Stimulated activated CD8-positive, alpha-beta memory T cell treated with anti-CD3 and anti-CD28 coated beads, Interleukin-15, amount 100 ng/mL, for 4 hours (primary cell): ENCODE measurements at regions not wholly inside any gene's neighbourhood (a gene's known extent, or its start where the extent isn't known, plus 50 kb on each side); places are given as distances from the start of the nearest gene placed in this dataset.
"Not testable (repeated sequence)": the region's sequence is repeated elsewhere in the genome, so short reads cannot be mapped to it uniquely, and the experiment has no call there.

Source experiments
- DNase-seq, 2 donors: peaks; one replicate each; pipeline ENCODE4 v3.0.0-alpha.2; 2020; ENCODE audit warnings: low read depth in 2 of 2

DNA sequence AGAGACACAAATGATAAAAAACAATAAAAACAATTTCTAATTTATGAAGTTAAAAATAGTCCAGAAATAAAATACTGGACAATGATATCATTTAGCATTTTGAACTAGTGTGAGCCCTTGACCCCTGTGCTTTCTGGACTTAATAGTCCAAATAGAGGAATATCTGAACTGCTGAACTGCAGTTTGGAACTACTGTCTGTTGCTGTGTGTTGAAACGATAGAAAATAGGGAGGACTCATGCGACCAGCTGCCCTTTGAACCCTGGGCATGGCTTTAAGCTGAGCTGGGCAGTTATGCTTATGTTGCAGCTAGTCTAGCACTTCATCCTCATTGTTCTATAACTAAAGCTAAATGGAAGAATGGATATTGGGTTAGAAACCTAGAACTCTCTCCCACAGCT, 99.5 kb downstream of the FMR1NB start:
- no peak for DNase-seq

DNA sequence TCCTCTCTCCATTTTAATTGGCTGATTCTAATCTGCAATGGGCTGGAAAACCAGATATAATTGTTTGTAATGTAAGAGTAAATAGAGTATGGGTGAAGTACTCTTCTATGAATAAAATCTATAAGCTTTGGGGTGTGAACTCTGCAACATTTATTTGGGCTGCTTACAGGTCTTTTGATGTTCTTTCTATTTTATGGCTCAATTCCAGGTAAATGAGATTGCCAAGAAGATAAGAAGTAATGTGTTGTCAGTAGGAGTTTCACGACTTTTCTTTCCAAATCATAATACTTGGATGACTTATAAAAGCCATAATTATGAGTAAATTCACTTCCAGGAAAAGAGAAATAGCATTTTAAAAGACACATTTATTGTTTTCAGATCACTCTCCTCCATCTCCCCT, 103.5 kb downstream of the FMR1NB start:
- DNase-seq = no peak

DNA sequence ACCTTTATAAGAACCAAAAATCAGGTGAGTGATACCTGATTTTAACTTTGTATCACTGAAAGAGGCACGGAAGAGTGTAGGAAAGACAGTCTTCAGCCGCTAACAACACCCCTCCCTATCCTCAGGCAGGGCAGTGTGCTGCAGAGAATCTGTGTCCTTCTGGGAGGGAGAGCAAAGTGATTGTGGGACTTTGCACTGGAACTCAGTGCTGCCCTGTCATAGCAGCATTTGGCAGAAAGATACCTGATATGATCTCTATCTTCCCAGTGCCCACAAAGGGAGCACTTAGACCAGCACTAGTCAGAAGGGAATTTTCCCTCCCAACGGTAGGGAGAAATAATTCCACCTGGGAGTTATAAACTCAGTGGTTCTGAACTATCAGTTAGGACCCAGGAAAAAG, 139.0 kb downstream of the FMR1NB start:
- DNase-seq = no peak

DNA sequence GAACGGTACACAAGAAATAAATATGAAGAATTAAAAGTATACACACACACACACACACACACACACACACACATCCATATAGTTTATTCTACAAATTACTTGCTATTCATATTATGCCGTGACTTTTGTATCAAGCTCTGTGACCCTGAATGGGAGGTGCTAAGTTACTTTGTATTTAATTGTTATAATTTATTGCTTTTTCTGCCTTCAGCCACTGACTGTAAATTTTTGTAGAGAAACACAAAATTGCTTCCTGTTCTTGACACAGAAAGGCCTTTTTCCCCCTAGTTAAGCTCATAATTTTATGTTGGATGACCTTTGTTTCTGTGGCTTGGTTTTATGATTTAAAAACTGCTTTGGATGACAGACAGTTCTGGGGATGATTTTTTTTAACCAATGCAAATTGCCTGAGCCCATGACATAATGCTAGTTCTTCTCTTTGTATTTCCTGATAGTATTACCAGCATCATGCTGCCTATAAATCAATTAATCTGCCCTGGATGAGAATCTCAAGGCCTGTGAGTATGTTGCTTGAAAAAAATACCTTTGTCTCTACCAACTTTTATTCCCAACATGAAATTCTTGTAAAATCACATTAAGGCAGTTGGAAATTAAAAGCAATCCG, 140.0 kb downstream of the FMR1NB start:
- DNase-seq = no peak

DNA sequence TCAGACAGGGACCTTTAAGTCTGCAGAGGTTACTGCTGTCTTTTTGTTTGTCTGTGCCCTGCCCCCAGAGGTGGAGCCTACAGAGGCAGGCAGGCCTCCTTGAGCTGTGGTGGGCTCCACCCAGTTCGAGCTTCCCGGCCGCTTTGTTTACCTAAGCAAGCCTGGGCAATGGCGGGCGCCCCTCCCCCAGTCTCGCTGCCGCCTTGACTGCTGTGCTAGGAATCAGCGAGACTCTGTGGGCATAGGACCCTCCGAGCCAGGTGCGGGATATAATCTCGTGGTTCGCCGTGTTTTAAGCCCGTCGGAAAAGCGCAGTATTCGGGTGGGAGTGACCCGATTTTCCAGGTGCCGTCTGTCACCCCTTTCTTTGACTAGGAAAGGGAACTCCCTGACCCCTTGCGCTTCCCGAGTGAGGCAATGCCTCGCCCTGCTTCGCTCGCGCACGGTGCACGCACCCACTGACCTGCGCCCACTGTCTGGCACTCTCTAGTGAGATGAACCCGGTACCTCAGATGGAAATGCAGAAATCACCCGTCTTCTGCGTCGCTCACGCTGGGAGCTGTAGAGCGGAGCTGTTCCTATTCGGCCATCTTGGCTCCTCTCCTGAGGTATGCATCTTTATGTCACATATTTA, 147.9 kb downstream of the FMR1NB start:
- not testable (repeated sequence) for DNase-seq

DNA sequence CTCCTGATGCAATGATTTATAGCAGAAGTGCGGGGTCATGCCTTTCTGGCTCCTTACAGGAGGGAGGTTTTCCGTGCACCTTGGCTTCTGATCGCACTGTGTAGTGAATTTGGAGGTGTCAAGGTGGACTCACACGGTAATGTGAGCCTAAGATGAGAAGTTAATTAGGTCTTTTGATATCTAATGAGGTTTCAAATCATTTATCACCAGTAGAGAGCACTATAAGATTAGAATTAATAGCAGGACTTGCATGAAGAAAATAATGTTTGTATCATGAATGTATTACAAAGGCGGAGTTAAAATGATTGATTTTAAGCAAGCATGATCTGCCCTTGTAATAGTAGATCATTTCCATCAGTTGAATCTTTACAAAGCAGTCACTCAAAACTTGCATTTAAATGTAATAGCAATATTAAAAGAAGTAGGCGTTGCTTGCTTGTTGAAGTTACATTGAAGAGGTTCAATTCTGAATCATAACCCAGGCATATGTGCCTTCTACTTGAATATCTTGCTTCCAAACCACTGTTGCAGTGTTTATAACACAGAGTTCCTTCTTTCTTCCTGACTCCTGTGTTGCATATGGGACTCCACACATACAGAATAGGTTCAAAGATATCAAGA, 152.1 kb downstream of the FMR1NB start:
- DNase-seq = no peak

DNA sequence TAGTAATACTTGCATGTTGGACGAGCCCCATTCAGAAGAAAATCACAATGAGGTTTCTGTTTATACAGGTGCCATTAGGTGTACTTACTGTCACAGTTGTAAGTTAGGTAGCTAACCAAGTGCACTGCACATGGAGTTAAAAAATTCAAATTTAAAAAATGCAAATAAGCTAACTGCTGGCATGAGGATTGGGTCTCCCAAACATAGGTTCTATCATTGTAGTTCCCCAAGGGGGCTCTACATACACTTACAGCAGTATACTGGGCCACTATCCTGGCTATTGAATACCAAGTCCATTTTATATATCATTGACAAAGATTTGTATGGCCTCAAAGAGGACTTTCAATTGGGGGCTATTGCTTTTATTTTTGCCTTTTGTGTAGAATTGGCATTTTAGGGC, 153.4 kb downstream of the FMR1NB start:
- DNase-seq = no peak

DNA sequence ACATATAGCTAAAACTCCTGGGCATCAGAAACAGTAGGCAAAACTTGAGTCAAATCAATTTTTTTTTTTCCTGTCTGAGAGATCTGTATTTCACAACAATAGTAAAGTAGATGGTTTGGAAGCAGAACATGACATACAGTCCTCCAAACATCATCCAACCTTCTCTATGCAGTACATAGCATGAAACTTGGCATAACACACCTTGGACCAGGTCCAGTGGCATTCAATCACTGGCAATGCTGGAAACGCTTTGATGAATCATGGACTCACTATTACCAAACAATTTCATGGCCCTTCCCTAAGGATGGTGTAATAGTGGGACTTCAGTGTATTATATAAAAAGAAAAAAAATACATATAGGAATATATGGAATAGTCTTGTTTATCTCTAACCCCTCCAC, 154.6 kb downstream of the FMR1NB start:
- no peak for DNase-seq

DNA sequence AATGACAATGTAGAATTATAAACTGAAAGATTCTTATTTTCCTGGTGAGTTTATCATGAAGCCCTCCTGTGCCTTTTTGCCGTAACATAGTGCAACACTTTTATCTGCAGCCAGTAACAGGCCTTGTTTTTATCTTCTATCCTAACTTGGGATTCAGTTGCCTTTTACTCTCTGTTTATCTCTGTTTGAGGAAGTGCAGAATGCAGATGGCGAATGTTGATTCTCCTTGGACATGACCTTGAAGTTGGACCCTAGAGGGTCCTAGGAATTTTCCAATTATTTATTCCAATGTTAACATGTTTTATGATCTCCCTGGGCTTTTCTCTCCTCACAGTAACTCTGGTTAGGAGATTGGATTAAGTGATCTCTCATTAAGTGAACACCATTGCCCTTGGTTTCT, 165.0 kb downstream of the FMR1NB start:
- no peak for DNase-seq

DNA sequence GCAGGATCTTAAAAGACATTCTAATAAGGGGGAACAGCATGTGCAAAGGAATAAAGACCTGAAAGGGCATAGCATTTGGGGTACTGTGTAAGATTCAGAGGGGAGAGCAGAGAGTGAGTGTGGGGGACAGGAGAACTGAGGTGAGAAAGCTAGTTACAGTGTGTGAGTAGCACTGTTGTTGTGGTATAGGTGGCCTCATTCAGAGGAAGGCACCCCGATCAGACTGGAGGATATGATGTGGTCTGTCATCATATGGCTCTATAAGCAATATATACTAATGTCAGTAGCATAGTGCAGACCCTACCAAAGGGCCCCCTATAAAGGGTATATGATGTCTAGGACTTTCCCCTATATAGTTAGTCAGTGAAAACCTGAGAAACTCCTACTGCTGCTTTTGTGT, 175.8 kb downstream of the FMR1NB start:
- DNase-seq = no peak

DNA sequence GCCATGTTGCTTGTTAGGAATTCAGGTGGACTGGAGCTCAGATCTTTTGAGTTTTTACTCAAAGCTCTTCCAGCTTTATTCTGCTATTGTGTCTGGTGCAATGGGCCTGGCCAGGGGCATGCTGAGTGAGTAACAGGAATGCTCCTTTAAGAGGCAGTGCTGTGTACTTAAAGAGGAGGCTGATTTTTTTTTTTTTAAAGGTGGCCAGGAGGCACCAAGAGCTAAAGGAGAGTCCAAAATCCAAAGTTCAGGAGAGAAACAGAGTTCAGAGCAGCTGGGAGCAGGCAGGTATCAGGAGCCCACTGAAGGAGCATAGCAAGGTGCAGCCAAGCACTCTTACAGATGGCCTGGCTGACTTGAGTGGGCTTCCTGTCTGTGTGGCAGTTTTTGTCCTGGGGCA, 178.7 kb downstream of the FMR1NB start:
- no peak for DNase-seq

DNA sequence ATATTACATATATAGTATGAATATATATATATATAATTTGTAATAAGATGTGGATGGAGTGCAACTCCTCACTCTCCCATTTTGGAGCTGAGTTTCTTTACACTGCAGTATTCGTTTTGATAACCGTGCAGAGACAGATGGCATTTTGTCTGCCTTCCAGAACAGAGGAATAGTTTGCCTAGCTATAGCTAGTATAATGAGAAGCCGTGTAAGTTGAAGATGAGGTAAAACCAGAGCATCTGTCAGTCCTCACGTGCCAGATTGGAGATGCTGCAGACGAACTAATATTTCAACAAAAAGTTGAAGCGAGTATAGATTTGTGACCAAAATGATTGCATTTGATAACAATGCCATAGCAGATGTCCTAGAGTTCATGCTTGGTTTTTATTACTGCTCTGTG, 180.6 kb downstream of the FMR1NB start:
- DNase-seq = no peak

DNA sequence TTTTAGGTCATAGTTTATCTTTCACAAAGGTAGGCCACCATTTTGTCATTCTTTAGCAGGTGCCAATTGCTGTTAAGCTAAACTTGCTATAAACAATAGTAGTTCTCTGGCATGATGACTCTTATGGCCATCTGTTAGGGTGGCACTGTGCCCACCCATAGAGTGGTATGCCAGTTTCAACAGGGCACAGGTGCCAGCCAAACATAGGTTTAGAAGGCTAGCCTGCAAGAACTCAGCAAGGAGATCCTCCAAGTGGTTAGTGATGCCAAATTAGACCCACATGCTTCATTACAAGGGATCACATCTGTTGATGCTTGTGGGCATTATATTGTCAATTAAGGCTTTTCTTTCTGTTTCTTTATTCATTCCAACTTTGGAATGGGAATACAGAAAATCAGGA, 204.5 kb downstream of the FMR1NB start:
- DNase-seq = no peak

DNA sequence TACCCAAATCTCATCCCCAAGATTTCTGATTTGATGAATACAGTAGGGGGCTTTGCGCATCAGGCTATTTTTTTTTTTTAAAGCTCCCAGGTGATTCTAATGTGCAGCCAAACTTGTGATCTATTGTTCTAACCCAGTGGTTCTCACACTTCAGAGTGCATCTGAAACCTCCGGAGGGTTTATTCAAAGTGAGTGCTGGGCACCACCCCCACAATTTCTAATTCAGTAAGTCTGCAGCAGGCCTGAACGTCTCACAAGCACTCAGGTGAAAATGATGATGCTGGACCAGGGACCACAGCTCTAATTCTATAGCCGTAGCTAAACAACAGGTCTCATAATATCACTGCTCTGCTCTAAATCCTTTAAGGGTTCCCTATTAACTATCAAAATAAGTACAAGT, 211.4 kb downstream of the FMR1NB start:
- no peak for DNase-seq

DNA sequence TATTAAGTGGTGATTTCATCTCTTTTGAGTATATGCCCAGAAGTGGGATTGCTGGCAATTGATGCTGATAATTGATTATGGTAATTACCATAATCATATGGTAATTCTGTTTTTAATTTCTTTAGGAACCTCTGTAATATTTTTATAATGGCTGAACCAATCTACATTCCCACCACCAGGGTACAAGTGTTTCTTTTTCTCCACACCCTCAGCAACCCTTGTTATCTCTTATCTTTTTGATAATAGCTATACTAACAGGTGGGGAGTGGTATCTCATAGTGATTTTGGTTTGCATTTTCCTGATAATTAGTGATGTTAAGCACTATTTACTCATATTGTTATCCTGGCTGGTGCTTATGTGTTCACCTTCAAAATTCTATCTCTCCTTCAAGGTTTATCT, 212.6 kb downstream of the FMR1NB start:
- no peak for DNase-seq

DNA sequence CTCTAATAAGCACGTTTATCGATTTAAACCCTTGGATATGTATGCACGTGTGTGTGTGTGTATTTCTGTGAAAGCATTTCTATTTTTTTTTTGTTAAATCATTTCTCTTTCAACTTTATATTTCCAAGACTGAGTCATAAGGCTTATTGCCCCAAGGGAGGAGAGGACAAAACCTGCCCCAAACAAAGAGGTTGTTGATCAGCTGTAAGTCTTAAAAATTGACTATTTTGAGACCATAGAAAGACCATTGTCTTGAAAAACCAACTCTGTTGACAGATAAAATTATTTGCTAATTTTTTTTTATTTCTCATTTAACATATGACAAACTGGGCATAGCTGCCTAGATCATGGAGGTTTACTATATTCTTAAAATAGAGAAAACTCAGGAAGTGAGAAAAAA, 222.4 kb downstream of the FMR1NB start:
- DNase-seq = no peak

DNA sequence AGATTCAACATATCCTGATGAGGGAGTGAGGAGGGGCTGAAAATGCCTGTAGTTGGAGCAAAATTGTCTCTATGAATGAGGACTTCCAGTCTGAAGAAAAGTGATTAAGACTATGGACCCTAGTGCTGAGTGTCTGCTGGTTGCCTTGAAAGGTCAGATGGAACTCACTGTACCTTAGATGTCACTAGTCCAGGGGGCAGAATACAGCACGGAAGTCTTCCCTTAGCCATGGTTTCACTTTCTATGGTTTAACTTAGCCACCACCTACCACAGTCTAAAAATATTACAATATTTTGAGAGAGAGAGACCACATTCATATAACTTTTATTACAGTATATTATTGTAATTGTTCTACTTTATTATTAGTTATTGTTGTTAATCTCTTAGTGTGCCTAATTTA, 223.1 kb downstream of the FMR1NB start:
- no peak for DNase-seq

DNA sequence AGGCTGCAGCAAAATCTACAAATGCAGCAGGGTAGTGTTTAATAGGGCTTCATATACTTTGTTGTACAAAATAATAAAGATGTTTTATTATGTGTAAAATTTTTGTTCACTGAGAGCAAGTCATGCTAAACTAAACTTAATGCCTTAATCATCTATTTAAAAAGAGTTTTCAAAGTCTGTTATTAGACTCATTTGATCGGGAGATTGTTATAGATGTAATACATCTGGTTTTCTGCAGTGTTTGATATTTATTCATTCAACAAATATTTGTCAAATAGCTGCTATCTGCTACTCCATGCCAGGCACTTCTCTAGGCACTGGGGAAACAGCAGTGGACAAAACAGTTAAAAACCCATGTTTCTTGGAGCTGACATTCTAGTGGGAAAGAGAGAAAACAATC, 233.6 kb downstream of the FMR1NB start:
- no peak for DNase-seq

DNA sequence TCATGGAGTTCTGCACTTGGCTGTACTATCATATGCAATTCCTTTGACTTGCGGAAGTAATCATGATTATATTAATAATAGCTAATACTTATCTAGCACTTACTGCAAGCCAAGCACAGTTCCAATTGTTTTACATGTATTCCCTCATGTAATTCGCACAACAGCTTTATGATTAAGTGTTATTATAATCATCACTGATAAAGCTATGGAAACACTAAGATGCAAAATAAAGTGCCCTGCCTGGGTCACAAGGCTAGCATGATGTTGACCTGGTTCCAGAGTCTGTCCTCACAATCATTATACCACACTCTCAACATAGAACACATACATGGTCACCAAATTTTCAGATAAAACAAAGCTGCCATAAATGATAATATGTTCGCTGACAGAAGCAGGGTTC, 234.6 kb downstream of the FMR1NB start:
- no peak for DNase-seq

DNA sequence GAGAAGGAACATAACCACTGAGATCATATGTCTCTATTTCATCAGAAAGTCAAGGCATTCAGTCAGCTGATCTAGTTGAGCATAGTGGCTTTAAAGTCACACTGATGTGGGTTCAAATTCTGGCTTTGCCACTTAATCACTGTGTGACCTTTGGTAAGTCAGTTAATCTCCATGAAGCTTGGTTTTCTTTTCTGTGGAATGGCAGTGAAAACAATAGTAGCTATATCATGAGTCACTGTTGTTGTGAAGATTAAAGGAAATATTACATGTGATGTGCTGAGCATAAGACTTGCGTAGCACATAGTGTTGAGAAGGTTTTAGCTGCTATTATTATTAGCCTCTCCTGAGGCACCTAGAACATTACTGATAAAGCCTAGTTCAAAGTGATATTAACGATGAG, 242.2 kb downstream of the FMR1NB start:
- DNase-seq = no peak

DNA sequence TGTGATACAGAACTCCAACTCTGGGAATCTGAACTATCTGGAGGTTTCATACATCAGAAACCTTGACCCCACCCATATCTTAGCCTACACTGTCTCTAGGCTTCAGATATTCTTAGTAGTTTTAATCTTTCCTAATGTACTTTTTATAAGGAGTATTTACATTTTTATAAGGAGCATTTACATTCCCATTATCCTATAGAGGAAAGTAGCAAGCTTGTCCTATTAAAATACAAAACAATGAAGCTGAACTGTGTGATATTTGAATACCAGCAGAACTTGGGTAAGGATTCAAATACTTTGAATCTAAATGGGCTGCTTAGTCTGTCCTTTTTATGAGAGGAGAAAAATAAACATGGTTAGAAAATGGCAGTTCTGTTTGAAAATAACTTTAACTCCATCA, 247.4 kb downstream of the FMR1NB start:
- DNase-seq = no peak

DNA sequence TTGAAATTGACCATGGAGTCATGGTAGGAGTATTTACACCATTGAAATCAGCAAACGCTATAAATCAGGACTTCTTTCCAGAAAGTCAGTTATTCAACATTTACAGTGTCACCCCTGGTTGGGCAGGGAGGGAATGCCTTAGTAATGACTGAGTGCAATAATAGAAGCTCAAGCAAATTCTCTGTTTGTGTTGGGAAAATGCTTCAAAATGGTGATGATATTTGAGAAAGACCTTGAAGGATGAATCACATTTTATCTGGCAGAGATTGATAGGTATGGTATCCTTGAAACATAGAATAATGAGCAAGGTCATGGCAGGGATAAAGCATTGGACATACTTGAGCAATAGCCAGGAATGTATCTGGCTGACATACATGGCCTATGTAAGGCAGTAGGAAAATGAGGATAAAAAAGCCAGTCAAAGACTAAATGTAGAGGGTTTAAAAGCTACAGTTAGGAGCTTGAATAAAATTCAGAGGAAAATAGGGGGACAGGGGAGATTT, 248.7 kb downstream of the FMR1NB start:
- no peak for DNase-seq

DNA sequence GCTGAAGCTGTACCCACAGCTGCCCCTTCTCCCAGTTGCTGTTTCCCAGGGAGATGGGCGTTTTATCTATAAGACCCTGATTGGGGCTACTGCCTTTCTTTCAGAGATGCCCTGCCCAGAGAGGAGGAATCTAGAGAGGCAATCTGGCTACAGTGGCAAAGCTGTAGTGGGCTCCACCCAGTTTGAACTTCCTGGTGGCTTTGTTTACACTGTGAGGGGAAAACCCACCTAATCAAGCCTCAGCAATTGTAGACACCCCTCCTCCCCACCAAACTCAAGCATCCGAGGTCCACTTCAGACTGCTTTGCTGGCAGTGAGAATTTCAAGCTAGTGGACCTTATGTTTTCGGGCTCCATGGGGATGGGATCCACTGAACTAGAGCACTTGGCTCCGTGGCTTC, 240.4 kb upstream of the AFF2 start:
- DNase-seq = no peak

DNA sequence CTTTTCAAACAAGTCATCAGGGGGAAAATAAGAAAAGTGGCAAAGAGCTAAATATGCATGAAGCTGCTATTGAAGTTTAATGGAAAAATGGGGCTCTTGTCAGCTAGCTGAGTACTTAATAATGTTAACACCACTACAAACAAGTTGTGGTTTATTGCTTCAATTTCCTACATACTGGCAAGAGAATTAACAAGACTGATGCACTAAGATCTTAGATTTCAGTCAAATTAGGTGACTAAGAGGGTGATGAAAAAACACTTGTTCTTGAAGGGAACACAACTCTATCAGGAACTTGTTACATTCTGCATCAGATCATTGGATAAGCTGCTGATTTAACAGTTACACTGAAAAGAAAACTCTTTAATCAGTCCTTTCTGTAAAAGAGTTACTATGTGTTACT, 234.6 kb upstream of the AFF2 start:
- DNase-seq = no peak
